K562 (cell line): ENCODE measurements at regions not wholly inside any gene's neighbourhood (a gene's known extent, or its start where the extent isn't known, plus 50 kb on each side); places are given as distances from the start of the nearest gene placed in this dataset.

Experiments
- DDX20 ChIP-seq: fragments of 450-650 bp; IDR thresholded peaks from 2 replicates; pipeline ENCODE4 v1.6.1; 2016; ENCODE audit warnings: missing genetic modification characterization, low read depth, mild to moderate bottlenecking, missing compliant biosample characterization, moderate library complexity
- FOXJ3 ChIP-seq: sonication (generic); formaldehyde crosslinking; IDR thresholded peaks from 2 replicates; pipeline ENCODE4 v1.4.0; 2020; ENCODE audit warnings: mild to moderate bottlenecking, missing genetic modification reagents
- MAFK ChIP-seq: IDR thresholded peaks from 2 replicates; pipeline ENCODE4 v1.6.1; 2011; ENCODE audit warnings: low read length, improper control_type of control experiment
- SIN3A ChIP-seq, 2 experiments: fragments of 150-350 bp in 1 of 2; IDR thresholded peaks; 2 replicates each; pipeline ENCODE4 v1.6.1; 2011 to 2016; ENCODE audit warnings: borderline replicate concordance in 2 of 2, low read depth in 2 of 2, low read length in 2 of 2, mild to moderate bottlenecking in 2 of 2, moderate library complexity in 2 of 2; ENCODE audit not compliant: control insufficient read depth in 1 of 2
- ZKSCAN1 ChIP-seq: fragments of 150-350 bp; IDR thresholded peaks from 2 replicates; pipeline ENCODE4 v1.6.1; 2016; ENCODE audit warnings: low read depth, low read length
- ZNF174 ChIP-seq: fragments of 250-450 bp; sonication (Bioruptor Pico); IDR thresholded peaks from 2 replicates; pipeline ENCODE4 v1.4.0; 2020; ENCODE audit warnings: mild to moderate bottlenecking
- TF ChIP-seq, protein P1 (sequence below), 3 experiments: fragments of 200-800 bp in 1 of 3; fragments of 250-450 bp in 1 of 3; fragments of 450-650 bp in 1 of 3; sonication (Bioruptor Pico) in 1 of 3; sonication (Bioruptor generic) in 1 of 3; formaldehyde crosslinking in 1 of 3; IDR thresholded peaks; 2 replicates each; pipeline versions ENCODE4 v1.6.1 to v1.8.0; 2016 to 2022; ENCODE audit warnings: mild to moderate bottlenecking in 2 of 3, missing genetic modification characterization in 2 of 3, missing compliant biosample characterization in 1 of 3, moderate library complexity in 1 of 3
- TF ChIP-seq, protein P2 (sequence below), 2 experiments: fragments of 450-650 bp in 1 of 2; sonication (generic) in 1 of 2; formaldehyde crosslinking in 1 of 2; IDR thresholded peaks in 1 of 2; conservative IDR thresholded peaks in 1 of 2; 2 replicates each; pipeline versions ENCODE4 v1.6.1 to v1.8.1; 2016 to 2023; ENCODE audit warnings: mild to moderate bottlenecking in 2 of 2, moderate library complexity in 2 of 2, inconsistent platforms in 1 of 2, missing genetic modification reagents in 1 of 2
- TF ChIP-seq, protein P3 (sequence below): fragments of 450-650 bp; formaldehyde crosslinking; IDR thresholded peaks from 2 replicates; pipeline ENCODE4 v1.4.0; 2022; ENCODE audit warnings: missing genetic modification characterization
- TF ChIP-seq, protein P4 (sequence below), 3 experiments: IDR thresholded peaks in 2 of 3; conservative IDR thresholded peaks in 1 of 3; 2 replicates each; pipeline ENCODE4 v1.5.1; 2011 to 2012; ENCODE audit warnings: low read length in 3 of 3, mild to moderate bottlenecking in 3 of 3, control low read depth in 2 of 3, improper control_type of control experiment in 1 of 3, inconsistent platforms in 1 of 3, low read depth in 1 of 3, mixed read lengths in 1 of 3, moderate library complexity in 1 of 3; ENCODE audit not compliant: insufficient read depth in 2 of 3
- TF ChIP-seq, protein P5 (sequence below): fragments of 250-450 bp; sonication (Bioruptor Pico); IDR thresholded peaks from 2 replicates; pipeline ENCODE4 v1.8.0; 2021; ENCODE audit warnings: mild to moderate bottlenecking, moderate library complexity
- TF ChIP-seq, protein P6 (sequence below): fragments of 250-450 bp; sonication (Bioruptor Pico); IDR thresholded peaks from 2 replicates; pipeline ENCODE4 v1.5.1; 2021; ENCODE audit warnings: mild to moderate bottlenecking

DNA sequence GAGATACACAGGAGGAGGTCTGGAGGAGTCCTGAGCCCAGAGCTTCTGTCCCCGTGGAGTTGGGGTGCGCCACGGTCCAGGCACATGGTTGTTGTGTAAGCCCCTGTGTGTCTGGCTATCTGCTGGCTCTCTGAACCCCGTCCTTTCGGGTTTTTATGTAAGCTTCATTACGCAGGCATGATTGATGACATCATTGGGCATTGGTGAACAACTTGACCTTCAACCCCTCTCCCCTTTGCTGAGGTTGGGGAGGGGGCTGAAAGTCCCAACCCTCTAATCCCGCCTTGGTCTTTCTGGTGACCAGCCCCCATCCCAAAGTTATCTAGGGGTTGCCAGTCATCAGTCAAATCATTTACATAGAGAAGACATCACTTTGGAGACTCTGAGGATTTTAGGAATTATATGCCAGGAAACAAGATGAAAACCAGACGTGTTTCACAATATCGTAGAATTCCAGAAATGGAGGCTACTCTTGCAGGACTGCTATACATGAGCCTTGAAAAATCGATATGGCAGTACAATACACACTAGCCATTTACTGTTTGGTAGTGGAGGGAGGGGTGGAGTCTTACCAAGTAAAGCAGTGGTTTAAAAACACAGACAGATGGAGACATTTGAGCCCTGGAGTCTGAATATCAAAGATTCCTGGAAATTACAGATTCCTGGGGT lies 69.8 kb upstream of the SCAF4 start:
- TF ChIP-seq, protein P1, sequence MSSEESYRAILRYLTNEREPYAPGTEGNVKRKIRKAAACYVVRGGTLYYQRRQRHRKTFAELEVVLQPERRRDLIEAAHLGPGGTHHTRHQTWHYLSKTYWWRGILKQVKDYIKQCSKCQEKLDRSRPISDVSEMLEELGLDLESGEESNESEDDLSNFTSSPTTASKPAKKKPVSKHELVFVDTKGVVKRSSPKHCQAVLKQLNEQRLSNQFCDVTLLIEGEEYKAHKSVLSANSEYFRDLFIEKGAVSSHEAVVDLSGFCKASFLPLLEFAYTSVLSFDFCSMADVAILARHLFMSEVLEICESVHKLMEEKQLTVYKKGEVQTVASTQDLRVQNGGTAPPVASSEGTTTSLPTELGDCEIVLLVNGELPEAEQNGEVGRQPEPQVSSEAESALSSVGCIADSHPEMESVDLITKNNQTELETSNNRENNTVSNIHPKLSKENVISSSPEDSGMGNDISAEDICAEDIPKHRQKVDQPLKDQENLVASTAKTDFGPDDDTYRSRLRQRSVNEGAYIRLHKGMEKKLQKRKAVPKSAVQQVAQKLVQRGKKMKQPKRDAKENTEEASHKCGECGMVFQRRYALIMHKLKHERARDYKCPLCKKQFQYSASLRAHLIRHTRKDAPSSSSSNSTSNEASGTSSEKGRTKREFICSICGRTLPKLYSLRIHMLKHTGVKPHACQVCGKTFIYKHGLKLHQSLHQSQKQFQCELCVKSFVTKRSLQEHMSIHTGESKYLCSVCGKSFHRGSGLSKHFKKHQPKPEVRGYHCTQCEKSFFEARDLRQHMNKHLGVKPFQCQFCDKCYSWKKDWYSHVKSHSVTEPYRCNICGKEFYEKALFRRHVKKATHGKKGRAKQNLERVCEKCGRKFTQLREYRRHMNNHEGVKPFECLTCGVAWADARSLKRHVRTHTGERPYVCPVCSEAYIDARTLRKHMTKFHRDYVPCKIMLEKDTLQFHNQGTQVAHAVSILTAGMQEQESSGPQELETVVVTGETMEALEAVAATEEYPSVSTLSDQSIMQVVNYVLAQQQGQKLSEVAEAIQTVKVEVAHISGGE (CRISPR knock-in tag; IDR thresholded peaks at IDR 0.05), result no peak
- no peak for TF ChIP-seq ZNF174 (CRISPR knock-in tag)
- TF ChIP-seq, protein P2, sequence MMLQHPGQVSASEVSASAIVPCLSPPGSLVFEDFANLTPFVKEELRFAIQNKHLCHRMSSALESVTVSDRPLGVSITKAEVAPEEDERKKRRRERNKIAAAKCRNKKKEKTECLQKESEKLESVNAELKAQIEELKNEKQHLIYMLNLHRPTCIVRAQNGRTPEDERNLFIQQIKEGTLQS (IDR thresholded peaks at IDR 0.05), result no peak
- TF ChIP-seq, protein P2 (CRISPR knock-in tag; conservative IDR thresholded peaks at IDR 0.05), result no peak
- TF ChIP-seq MAFK, result no peak
- TF ChIP-seq, protein P3, sequence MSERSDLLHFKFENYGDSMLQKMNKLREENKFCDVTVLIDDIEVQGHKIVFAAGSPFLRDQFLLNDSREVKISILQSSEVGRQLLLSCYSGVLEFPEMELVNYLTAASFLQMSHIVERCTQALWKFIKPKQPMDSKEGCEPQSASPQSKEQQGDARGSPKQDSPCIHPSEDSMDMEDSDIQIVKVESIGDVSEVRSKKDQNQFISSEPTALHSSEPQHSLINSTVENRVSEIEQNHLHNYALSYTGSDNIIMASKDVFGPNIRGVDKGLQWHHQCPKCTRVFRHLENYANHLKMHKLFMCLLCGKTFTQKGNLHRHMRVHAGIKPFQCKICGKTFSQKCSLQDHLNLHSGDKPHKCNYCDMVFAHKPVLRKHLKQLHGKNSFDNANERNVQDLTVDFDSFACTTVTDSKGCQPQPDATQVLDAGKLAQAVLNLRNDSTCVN (CRISPR knock-in tag), result no peak
- TF ChIP-seq ZKSCAN1, result no peak
- TF ChIP-seq FOXJ3 (CRISPR knock-in tag), result no peak
- TF ChIP-seq, protein P4, sequence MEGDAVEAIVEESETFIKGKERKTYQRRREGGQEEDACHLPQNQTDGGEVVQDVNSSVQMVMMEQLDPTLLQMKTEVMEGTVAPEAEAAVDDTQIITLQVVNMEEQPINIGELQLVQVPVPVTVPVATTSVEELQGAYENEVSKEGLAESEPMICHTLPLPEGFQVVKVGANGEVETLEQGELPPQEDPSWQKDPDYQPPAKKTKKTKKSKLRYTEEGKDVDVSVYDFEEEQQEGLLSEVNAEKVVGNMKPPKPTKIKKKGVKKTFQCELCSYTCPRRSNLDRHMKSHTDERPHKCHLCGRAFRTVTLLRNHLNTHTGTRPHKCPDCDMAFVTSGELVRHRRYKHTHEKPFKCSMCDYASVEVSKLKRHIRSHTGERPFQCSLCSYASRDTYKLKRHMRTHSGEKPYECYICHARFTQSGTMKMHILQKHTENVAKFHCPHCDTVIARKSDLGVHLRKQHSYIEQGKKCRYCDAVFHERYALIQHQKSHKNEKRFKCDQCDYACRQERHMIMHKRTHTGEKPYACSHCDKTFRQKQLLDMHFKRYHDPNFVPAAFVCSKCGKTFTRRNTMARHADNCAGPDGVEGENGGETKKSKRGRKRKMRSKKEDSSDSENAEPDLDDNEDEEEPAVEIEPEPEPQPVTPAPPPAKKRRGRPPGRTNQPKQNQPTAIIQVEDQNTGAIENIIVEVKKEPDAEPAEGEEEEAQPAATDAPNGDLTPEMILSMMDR (IDR thresholded peaks at IDR 0.05 in 2 of 3, conservative IDR thresholded peaks at IDR 0.05 in 1 of 3; ENCODE audit: insufficient read depth in 2 of 3, low read depth in 1 of 3, low read length in 3 of 3), result no peak
- no peak for TF ChIP-seq SIN3A (IDR thresholded peaks at IDR 0.05; ENCODE audit: borderline replicate concordance in 2 of 2, control insufficient read depth in 1 of 2, low read depth in 2 of 2, low read length in 2 of 2)
- TF ChIP-seq, protein P5, sequence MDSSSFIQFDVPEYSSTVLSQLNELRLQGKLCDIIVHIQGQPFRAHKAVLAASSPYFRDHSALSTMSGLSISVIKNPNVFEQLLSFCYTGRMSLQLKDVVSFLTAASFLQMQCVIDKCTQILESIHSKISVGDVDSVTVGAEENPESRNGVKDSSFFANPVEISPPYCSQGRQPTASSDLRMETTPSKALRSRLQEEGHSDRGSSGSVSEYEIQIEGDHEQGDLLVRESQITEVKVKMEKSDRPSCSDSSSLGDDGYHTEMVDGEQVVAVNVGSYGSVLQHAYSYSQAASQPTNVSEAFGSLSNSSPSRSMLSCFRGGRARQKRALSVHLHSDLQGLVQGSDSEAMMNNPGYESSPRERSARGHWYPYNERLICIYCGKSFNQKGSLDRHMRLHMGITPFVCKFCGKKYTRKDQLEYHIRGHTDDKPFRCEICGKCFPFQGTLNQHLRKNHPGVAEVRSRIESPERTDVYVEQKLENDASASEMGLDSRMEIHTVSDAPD, result no peak
- TF ChIP-seq DDX20 (tag), result no peak
- TF ChIP-seq, protein P6, sequence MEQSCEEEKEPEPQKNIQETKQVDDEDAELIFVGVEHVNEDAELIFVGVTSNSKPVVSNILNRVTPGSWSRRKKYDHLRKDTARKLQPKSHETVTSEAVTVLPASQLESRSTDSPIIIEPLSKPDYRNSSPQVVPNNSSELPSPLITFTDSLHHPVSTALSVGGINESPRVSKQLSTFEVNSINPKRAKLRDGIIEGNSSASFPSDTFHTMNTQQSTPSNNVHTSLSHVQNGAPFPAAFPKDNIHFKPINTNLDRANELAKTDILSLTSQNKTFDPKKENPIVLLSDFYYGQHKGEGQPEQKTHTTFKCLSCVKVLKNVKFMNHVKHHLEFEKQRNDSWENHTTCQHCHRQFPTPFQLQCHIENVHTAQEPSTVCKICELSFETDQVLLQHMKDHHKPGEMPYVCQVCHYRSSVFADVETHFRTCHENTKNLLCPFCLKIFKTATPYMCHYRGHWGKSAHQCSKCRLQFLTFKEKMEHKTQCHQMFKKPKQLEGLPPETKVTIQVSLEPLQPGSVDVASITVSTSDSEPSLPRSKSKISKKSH (CRISPR knock-in tag), result no peak
